Kidney glomerular epithelial cell (primary cell): ENCODE measurements at regions not wholly inside any gene's neighbourhood (a gene's known extent, or its start where the extent isn't known, plus 50 kb on each side); places are given as distances from the start of the nearest gene placed in this dataset.
"Not testable (repeated sequence)": the region's sequence is repeated elsewhere in the genome, so short reads cannot be mapped to it uniquely, and the experiment has no call there.

Source experiments
- DNase-seq: peaks from one replicate; lab custom pipeline; 2025; lab: John Stamatoyannopoulos, UW

- DNase-seq, result no peak
Measured at GRCh38 chr6:168851460-168852375, 401.9 kb downstream of the THBS2 start.

DNA sequence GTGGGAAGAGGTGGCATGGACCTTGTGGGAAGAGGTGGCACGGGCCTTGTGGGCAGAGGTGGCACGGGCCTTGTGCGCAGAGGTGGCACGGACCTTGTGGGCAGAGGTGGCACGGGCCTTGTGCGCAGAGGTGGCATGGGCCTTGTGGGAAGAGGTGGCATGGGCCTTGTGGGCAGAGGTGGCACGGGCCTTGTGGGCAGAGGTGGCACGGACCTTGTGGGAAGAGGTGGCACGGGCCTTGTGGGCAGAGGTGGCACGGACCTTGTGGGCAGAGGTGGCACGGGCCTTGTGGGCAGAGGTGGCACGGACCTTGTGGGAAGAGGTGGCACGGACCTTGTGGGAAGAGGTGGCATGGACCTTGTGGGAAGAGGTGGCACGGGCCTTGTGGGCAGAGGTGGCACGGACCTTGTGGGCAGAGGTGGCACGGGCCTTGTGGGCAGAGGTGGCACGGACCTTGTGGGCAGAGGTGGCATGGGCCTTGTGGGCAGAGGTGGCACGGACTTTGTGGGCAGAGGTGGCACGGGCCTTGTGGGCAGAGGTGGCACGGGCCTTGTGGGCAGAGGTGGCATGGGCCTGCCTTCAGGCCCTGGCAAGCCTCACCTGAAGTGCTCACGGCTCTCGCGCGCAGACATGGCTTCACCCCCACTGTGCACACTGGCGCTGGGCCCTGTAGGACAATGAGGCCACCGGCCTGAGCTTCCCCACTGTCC lies 403.5 kb downstream of the THBS2 start:
- not testable (repeated sequence) for DNase-seq

DNA sequence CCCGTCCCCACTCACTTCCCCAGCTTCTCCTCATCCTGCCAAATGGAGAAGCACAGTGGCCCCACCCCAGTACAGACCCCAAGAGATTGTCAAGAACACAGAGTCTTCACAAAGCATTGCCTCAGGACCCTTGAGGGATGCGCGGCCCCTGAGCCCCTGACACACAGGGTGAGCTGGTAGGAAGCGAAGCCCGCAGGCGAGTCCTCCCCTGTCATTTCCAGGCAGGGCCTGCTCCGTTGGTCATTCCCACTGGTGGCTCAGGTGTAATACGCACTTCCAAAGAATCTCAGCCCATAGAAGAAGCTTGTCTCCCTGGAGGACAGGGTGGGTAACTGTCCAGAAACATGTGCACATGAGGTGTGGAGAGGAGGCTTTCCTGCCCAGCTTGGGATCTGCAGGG lies 404.2 kb downstream of the THBS2 start:
- no peak for DNase-seq

GRCh38 chr6:168848797-168849196 lies 404.8 kb downstream of the THBS2 start:
- DNase-seq, result no peak

GRCh38 chr6:168844821-168845609 lies 404.0 kb downstream of the SMOC2 start:
- no peak for DNase-seq

- DNase-seq, result not testable (repeated sequence)
Measured at GRCh38 chr6:168842632-168843212, 401.7 kb downstream of the SMOC2 start.

DNA sequence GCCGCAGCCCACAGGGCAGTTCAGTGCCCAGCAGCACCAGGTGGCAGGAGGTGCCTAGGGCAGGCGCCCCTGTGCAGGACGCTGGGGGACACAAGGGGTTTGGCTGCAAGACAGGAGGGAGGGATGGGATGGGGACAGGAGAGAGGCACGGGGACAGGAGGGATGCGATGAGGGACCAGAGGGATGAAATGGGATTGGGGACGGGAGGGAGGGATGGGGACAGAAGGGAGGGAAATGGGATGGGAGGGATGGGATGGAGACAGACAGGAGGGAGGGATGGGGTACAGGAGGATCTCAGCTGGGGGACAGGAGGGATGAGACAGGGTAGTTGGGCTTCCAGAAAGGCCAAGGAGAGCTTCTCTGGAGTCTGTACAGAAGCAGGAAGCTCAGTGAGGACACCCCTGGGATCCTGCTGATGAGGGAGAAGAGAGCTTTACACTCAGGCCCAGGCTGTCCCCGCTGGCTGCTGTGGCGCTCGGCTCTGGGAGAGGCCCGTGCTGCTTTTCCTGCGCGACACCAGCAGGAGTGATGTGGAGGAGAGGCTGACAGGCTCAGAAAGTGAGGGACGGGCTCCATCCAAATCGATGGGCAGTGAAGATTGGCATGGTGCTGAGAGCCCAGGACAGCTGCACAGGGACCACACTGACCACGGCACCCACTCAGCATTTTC lies 400.8 kb downstream of the SMOC2 start:
- no peak for DNase-seq

GRCh38 chr6:168840932-168841331 lies 399.9 kb downstream of the SMOC2 start:
- DNase-seq, result not testable (repeated sequence)

DNA sequence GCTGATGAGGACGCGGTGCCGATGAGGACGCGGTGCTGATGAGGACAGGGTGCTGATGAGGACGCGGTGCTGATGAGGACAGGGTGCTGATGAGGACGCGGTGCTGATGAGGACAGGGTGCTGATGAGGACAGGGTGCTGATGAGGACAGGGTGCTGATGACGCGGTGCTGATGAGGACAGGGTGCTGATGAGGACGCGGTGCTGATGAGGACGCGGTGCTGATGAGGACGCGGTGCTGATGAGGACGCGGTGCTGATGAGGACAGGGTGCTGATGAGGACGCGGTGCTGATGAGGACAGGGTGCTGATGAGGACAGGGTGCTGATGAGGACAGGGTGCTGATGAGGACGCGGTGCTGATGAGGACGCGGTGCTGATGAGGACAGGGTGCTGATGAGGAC lies 399.3 kb downstream of the SMOC2 start:
- not testable (repeated sequence) for DNase-seq

DNA sequence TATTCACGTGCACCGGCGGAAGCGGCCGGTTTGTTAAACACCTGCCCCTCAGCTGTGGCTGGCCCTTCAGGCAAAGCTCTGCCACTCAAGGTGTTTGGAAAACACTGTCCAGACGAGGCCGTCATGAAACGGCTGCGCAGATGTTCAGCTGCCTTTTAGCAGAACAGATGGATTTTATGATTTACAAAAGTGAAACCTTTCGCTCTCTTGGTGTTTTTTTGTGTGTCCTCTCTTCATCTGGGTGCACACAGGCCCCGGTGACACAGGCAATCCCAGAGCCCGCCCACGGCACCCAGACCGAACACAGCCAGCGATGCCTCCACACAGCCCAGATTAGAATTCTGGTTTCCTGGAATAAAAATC lies 397.0 kb downstream of the SMOC2 start:
- no peak for DNase-seq

DNA sequence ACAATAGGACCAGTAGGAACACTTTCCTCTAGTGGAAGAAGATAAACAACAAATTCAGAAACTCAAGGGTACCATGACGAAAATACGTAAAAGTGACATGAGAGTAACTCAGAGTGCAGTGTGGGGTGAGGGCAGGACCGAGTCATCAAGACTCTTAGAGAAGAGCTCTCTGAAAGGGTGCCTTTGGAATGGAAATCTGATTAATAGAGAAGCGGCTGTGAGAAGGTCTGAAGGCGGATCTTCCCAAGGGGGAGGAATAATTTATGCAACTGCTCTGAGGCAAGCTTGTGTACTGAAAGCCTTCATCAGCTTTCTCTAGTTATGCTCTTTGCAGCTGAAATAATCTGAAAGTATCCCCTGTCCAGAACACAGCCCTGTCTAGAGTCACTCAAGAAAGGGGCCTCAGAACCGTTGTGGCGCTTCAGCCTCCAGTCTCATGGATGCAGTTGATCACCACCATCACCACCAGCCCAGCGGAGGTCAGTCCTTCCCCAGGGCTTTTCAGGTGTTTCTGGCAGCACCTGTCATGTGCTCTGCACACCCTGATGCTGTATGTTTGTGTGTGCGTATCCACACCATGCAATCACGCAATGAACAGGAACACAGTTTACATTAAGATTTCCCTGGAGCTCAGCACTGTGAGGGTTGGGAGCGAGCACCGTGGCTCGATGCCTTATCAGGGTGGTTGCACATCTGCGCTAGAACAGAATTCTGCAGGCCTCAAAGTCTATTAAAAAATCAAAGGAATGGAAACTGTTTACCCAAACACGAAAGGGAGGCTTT lies 396.5 kb downstream of the SMOC2 start:
- DNase-seq, result no peak

DNA sequence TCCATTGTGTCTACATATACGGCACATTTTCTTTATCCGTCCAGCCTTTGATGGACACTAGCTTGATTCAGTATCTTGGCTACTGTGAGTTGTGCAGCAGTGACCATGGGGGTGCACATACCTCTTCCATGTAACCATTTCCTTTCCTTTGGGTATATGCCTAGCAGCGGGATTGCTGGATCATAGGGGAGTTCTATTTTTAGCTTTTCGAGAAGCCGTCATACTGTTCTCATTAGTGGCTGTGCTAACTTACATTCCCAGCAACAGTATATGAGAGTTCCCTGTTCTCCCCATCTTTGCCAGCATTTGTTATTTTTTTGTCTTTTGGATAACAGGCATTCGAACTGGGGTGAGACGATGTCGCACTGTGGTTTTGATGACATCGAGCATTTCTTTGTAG lies 395.0 kb downstream of the SMOC2 start:
- no peak for DNase-seq

DNA sequence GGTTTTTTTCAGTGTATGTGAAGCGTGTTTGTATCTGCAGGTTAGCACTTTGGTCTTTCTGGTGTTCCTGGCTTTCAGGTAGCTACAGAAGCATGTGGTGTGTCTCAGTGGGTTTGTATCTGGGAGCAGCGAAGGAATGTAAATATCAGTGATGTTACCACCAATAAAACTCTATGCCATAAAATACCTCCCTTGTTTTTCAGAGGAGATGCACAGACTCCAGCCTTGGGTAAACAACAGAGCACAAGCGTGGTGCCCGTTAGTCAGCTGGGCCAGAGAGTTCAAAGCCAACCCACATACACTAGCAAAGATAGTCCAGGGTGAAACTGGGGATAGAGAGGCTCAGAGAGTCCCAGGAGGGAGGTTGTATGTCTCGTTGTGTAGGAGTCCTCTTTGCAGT lies 393.8 kb downstream of the SMOC2 start:
- DNase-seq, result no peak

DNA sequence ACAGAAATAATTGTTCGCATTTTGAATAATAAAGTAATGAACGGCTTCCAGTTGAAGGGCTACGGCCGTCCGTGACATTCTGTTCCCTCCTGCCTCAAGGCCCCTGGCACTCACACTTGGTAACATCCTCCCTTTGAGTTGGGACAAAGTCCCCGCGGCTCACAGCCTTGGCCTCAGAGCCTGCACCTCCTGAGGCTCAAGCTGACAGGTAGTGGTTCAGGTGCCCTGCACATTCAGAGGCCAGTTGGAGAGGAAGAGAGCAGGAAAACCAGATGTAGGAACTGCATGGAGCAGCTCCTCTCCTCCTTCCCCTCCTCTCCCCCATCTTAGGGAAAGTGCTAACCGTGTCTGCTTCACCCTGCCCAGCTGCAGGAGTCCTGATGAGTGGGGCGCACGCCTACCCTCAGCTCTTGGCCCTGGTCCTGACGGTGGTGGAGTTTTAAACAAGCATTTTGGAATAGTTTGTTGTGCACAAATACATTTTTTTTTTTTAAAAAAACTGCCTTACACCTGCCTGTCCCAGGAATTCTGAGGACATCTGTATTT lies 393.1 kb downstream of the SMOC2 start:
- no peak for DNase-seq

DNA sequence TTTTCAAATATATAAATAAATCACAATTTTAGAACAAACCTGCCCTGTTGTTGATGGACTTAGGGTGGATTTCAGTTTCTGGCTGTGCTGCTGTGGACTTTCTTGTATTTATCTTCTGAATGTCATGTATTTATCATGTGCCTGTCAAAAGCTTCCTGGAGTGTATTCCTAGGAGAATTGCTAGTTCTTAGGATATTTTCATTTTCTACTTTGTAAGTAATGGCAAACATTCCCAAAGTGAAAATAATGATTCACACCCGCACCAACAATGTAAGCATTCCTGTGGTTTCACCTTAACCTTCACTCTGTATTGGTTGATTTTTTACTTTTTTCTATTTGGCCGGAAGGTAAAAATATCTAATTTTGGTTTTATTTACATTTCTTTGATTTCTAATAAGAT lies 387.8 kb downstream of the SMOC2 start:
- DNase-seq, result peak; percentile 15

- DNase-seq, result no peak
Measured at GRCh38 chr6:168828035-168828434, 387.1 kb downstream of the SMOC2 start.

- no peak for DNase-seq
Measured at GRCh38 chr6:168827586-168827871, 386.5 kb downstream of the SMOC2 start.

- no peak for DNase-seq
Measured at GRCh38 chr6:168826726-168827585, 386.0 kb downstream of the SMOC2 start.

- DNase-seq, result no peak
Measured at GRCh38 chr6:168826078-168826390, 385.1 kb downstream of the SMOC2 start.
